ENCODE measurements at regions not wholly inside any gene's neighbourhood (a gene's known extent, or its start where the extent isn't known, plus 50 kb on each side); places are given as distances from the start of the nearest gene placed in this dataset.

- TF ChIP-seq CTCF (IDR thresholded peaks at IDR 0.05) = no peak
- intact Hi-C loops (cut with DNase I, micrococcal nuclease) = no loop called here
- no peaks in the 10 kb centered on the region for H3K9me3 ChIP-seq (ENCODE audit: control insufficient read depth in 1 of 2, insufficient read depth in 1 of 2, low read length in 2 of 2)
- DNase-seq (no peak), ATAC-seq (ENCODE audit: poor library complexity) (no peak)
- H3K27ac ChIP-seq (ENCODE audit: low read depth in 1 of 2, low read length in 2 of 2) = no peak overlapping the region
- ChIA-PET CTCF (no interaction called here), POLR2A (no interaction called here)
- Mint-ChIP-seq H3K4me1 (ENCODE audit: low read depth) (no peaks in the 10 kb centered on the region), H3K36me3 (ENCODE audit: low read depth) (no peaks in the 10 kb centered on the region), H3K27me3 (no peaks in the 10 kb centered on the region), H3K9me3 (no peaks in the 10 kb centered on the region), H3K27ac (no peak overlapping the region), H3K4me3 (no peak overlapping the region)
- H3K4me1 ChIP-seq (ENCODE audit: insufficient read depth, low read length) = no peaks in the 10 kb centered on the region
- no peak overlapping the region for H3K4me3 ChIP-seq (ENCODE audit: low read length)
- H3K36me3 ChIP-seq (ENCODE audit: insufficient read depth, low read length) = no peaks in the 10 kb centered on the region
- H3K27me3 ChIP-seq (ENCODE audit: control insufficient read depth in 1 of 2, insufficient read depth in 2 of 2, low read length in 2 of 2) = no peaks in the 10 kb centered on the region
Measured at GRCh38 chrX:76029385-76029784, 143.5 kb upstream of the PBDC1 start.

- Histone ChIP-seq H3K4me3 (ENCODE audit: low read length) (no peak overlapping the region), H3K36me3 (ENCODE audit: insufficient read depth, low read length) (no peaks in the 10 kb centered on the region), H3K27ac (ENCODE audit: low read depth in 1 of 2, low read length in 2 of 2) (no peak overlapping the region), H3K27me3 (ENCODE audit: control insufficient read depth in 1 of 2, insufficient read depth in 2 of 2, low read length in 2 of 2) (no peaks in the 10 kb centered on the region), H3K9me3 (ENCODE audit: control insufficient read depth in 1 of 2, insufficient read depth in 1 of 2, low read length in 2 of 2) (peaks cover 0 to 3% of the 10 kb centered on the region in 2 experiments), H3K4me1 (ENCODE audit: insufficient read depth, low read length) (no peaks in the 10 kb centered on the region)
- Mint-ChIP-seq H3K9me3 (no peaks in the 10 kb centered on the region), H3K27ac (no peak overlapping the region), H3K36me3 (ENCODE audit: low read depth) (no peaks in the 10 kb centered on the region), H3K4me3 (no peak overlapping the region), H3K4me1 (ENCODE audit: low read depth) (no peaks in the 10 kb centered on the region), H3K27me3 (peaks cover 17% of the 10 kb centered on the region)
- POLR2A ChIA-PET = no interaction called here
- ATAC-seq (ENCODE audit: poor library complexity) (no peak), DNase-seq (no peak)
- TF ChIP-seq CTCF (IDR thresholded peaks at IDR 0.05) = no peak
- CTCF ChIA-PET = no interaction called here
- intact Hi-C loops (cut with DNase I, micrococcal nuclease) = no loop called here
Measured at GRCh38 chrX:76064825-76065224, 108.0 kb upstream of the PBDC1 start.

GRCh38 chrX:76076124-76076523 lies 96.7 kb upstream of the PBDC1 start:
- Mint-ChIP-seq H3K36me3 (ENCODE audit: low read depth) (no peaks in the 10 kb centered on the region), H3K27ac (no peak overlapping the region), H3K4me1 (ENCODE audit: low read depth) (no peaks in the 10 kb centered on the region), H3K9me3 (no peaks in the 10 kb centered on the region), H3K27me3 (no peaks in the 10 kb centered on the region), H3K4me3 (no peak overlapping the region)
- TF ChIP-seq CTCF (IDR thresholded peaks at IDR 0.05) = no peak
- Histone ChIP-seq H3K27me3 (ENCODE audit: control insufficient read depth in 1 of 2, insufficient read depth in 2 of 2, low read length in 2 of 2) (no peaks in the 10 kb centered on the region), H3K9me3 (ENCODE audit: control insufficient read depth in 1 of 2, insufficient read depth in 1 of 2, low read length in 2 of 2) (no peaks in the 10 kb centered on the region), H3K36me3 (ENCODE audit: insufficient read depth, low read length) (no peaks in the 10 kb centered on the region), H3K4me3 (ENCODE audit: low read length) (no peak overlapping the region), H3K4me1 (ENCODE audit: insufficient read depth, low read length) (no peaks in the 10 kb centered on the region), H3K27ac (ENCODE audit: low read depth in 1 of 2, low read length in 2 of 2) (no peak overlapping the region)
- intact Hi-C loops (cut with DNase I, micrococcal nuclease) = no loop called here
- POLR2A ChIA-PET = no interaction called here
- DNase-seq (no peak), ATAC-seq (ENCODE audit: poor library complexity) (no peak)
- CTCF ChIA-PET = no interaction called here
